Upper lobe of left lung (tissue), 4 donors: ENCODE measurements at regions not wholly inside any gene's neighbourhood (a gene's known extent, or its start where the extent isn't known, plus 50 kb on each side); places are given as distances from the start of the nearest gene placed in this dataset.

Experiments
- POLR2A ChIP-seq, 4 donors: fragments of 450-650 bp; IDR thresholded peaks; one replicate each; pipeline ENCODE4 v1.5.1; 2016 to 2017; ENCODE audit warnings: antibody characterized with exemption in 4 of 4, mild to moderate bottlenecking in 2 of 4
- POLR2AphosphoS5 ChIP-seq, 2 donors: sonication (generic); formaldehyde crosslinking; IDR thresholded peaks; one replicate each; pipeline ENCODE4 v1.5.1; 2017; ENCODE audit warnings: antibody characterized with exemption in 2 of 2
- TF ChIP-seq, protein P1 (sequence below), 6 experiments: fragments of 450-650 bp in 4 of 6; fragments of 200-600 bp in 2 of 6; sonication (generic) in 2 of 6; IDR thresholded peaks; one replicate each; pipeline ENCODE4 v1.5.1; 2016 to 2019; ENCODE audit warnings: antibody characterized with exemption in 6 of 6

DNA sequence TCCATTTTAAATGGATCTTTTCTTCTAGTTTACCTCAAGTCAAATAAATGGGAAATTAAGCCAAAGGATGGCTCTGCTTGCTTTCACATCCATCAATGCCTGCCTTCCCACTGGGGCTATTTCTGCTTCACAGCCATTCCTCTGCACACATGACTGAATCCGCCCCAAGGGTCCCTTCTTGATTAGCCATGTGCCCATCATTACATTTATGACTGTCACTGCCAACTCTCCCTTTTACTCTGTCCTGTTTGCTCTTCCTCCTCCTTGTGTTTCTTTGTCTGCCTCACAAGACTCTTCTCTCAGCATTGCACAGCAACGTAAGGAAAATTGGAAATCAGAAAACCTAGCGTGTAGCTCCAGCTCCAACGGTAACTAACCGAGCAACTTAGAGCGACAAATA, 410.2 kb downstream of the TBC1D4 start:
- TF ChIP-seq, protein P1, sequence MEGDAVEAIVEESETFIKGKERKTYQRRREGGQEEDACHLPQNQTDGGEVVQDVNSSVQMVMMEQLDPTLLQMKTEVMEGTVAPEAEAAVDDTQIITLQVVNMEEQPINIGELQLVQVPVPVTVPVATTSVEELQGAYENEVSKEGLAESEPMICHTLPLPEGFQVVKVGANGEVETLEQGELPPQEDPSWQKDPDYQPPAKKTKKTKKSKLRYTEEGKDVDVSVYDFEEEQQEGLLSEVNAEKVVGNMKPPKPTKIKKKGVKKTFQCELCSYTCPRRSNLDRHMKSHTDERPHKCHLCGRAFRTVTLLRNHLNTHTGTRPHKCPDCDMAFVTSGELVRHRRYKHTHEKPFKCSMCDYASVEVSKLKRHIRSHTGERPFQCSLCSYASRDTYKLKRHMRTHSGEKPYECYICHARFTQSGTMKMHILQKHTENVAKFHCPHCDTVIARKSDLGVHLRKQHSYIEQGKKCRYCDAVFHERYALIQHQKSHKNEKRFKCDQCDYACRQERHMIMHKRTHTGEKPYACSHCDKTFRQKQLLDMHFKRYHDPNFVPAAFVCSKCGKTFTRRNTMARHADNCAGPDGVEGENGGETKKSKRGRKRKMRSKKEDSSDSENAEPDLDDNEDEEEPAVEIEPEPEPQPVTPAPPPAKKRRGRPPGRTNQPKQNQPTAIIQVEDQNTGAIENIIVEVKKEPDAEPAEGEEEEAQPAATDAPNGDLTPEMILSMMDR (IDR thresholded peaks at IDR 0.05) = no peak
- no peak for TF ChIP-seq POLR2AphosphoS5 (IDR thresholded peaks at IDR 0.05)
- TF ChIP-seq POLR2A (IDR thresholded peaks at IDR 0.05) = no peak
